ENCODE measurements at regions not wholly inside any gene's neighbourhood (a gene's known extent, or its start where the extent isn't known, plus 50 kb on each side); places are given as distances from the start of the nearest gene placed in this dataset.

DNA sequence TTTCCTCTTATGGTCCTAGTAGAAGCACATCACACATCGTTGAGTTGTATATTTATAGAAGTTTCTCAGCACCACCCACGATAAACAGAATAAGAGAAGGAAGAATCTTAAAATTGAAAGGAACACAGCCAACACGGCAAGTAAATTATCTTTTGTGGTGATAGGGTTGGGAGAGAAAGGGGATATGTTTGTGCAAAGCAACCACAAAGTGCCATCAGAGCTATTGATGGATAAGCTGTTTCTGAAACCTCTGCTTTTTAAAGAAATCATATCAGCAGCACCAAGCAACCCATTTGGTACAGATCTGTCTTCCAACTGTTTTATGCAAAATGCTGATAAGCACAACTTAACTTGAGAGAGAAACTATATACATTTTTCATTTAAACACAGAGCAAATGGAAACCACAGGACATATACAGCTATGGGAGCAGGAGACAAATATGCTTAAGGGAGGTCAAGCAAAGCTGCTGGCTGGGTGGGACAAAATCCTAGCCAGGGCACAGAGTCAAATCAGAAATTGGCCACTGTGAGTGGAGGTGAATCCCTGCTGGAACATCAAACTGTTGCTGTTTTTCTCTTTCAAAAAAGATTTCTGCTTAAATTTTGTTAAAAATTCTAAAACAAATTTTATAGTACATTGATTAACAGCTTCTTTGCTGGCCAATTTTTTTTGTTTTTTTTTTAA, 194.0 kb upstream of the HHIP start:
- no peaks in the 10 kb centered on the region for H3K36me3 ChIP-seq (ENCODE audit: control insufficient read depth, insufficient read depth, low read length)
- 96 to 100% methylated on average over 2 to 3 of the region's 3 CpGs for WGBS, 2 experiments
- no peak overlapping the region for H3K27ac ChIP-seq (ENCODE audit: insufficient read depth, low read depth, low read length, poor library complexity, severe bottlenecking)
- H3K4me1 ChIP-seq (ENCODE audit: control insufficient read depth, insufficient read depth, low read length): no peaks in the 10 kb centered on the region
- H3K4me3 ChIP-seq (ENCODE audit: insufficient read depth, low read depth, low read length): no peak overlapping the region
- no peaks in the 10 kb centered on the region for H3K9me3 ChIP-seq (ENCODE audit: control insufficient read depth, low read length)
- H3K27me3 ChIP-seq (ENCODE audit: control insufficient read depth, insufficient read depth, low read length, poor library complexity, severe bottlenecking): no peaks in the 10 kb centered on the region

DNA sequence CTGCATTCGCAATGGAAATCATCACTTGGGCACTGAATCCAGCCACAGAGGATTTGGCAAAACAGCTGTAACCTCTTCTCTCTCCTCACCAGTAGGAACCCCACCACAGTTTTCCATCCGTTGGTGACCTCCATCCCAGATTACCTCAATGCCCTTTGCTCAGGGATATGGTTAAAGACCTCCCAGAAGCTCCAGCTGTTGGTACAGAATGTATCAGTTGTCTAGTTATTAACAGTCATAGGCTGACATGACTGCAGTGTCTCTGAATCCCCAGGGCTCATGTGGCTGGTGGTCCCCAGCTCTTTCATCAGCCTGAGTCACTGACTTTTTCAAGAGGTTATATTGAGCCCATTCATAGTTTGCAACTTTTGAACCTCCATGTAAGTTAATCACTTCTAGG, 189.8 kb upstream of the HHIP start:
- H3K4me3 ChIP-seq (ENCODE audit: insufficient read depth, low read depth, low read length): no peak overlapping the region
- no peak overlapping the region for H3K27ac ChIP-seq (ENCODE audit: insufficient read depth, low read depth, low read length, poor library complexity, severe bottlenecking)
- H3K4me1 ChIP-seq (ENCODE audit: control insufficient read depth, insufficient read depth, low read length): no peaks in the 10 kb centered on the region
- 90 to 100% methylated on average over 2 of the region's 2 CpGs for WGBS, 2 experiments
- no peaks in the 10 kb centered on the region for H3K9me3 ChIP-seq (ENCODE audit: control insufficient read depth, low read length)
- H3K36me3 ChIP-seq (ENCODE audit: control insufficient read depth, insufficient read depth, low read length): no peaks in the 10 kb centered on the region
- no peaks in the 10 kb centered on the region for H3K27me3 ChIP-seq (ENCODE audit: control insufficient read depth, insufficient read depth, low read length, poor library complexity, severe bottlenecking)

DNA sequence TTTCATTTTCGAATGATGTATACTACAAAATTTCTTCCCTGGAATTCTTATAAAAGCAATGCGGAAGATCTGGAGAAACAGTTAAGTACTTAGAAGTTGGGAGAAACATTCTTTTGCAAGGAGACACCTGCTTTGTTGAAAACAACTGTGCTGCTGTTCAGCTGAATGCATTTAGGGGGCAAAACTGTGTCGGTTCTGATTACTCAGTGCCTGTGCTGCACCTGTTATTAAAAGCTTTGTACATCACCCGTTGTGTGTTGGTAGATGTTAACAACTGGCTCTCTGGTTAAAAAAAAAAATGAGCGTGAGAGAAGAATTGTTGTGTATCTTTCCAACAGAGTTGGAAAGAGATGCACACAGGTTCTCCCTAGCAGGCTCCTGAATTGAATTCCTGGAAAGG, 184.1 kb upstream of the HHIP start:
- WGBS, 2 experiments: 92 to 93% methylated on average over 4 of the region's 5 CpGs
- no peaks in the 10 kb centered on the region for H3K36me3 ChIP-seq (ENCODE audit: control insufficient read depth, insufficient read depth, low read length)
- no peak overlapping the region for H3K4me3 ChIP-seq (ENCODE audit: insufficient read depth, low read depth, low read length)
- H3K9me3 ChIP-seq (ENCODE audit: control insufficient read depth, low read length): no peaks in the 10 kb centered on the region
- no peaks in the 10 kb centered on the region for H3K27me3 ChIP-seq (ENCODE audit: control insufficient read depth, insufficient read depth, low read length, poor library complexity, severe bottlenecking)
- H3K27ac ChIP-seq (ENCODE audit: insufficient read depth, low read depth, low read length, poor library complexity, severe bottlenecking): no peak overlapping the region
- H3K4me1 ChIP-seq (ENCODE audit: control insufficient read depth, insufficient read depth, low read length): no peaks in the 10 kb centered on the region

DNA sequence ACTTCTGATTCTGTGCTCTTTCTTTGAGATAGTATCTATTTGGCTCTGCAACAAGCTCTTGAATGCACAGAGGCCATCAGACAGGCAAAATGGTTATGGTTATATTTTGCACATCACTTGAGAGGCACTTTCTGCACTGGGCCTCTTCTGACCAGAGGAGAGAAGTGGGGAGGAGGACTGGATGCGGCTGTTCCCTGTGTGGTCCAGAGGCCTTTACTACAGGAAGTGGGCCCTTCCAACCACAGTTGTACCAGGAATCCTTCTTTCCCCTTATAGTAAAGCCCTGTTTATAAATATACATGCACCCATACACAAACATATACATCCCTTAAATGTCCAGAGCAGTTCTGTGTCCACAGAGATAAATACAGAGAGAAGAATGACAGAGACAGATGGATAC, 182.7 kb upstream of the HHIP start:
- 80 to 93% methylated on average over 1 of the region's 1 CpG for WGBS, 2 experiments
- Histone ChIP-seq H3K27me3 (ENCODE audit: control insufficient read depth, insufficient read depth, low read length, poor library complexity, severe bottlenecking) (no peaks in the 10 kb centered on the region), H3K36me3 (ENCODE audit: control insufficient read depth, insufficient read depth, low read length) (no peaks in the 10 kb centered on the region), H3K4me1 (ENCODE audit: control insufficient read depth, insufficient read depth, low read length) (no peaks in the 10 kb centered on the region), H3K4me3 (ENCODE audit: insufficient read depth, low read depth, low read length) (no peak overlapping the region), H3K9me3 (ENCODE audit: control insufficient read depth, low read length) (no peaks in the 10 kb centered on the region), H3K27ac (ENCODE audit: insufficient read depth, low read depth, low read length, poor library complexity, severe bottlenecking) (no peak overlapping the region)

DNA sequence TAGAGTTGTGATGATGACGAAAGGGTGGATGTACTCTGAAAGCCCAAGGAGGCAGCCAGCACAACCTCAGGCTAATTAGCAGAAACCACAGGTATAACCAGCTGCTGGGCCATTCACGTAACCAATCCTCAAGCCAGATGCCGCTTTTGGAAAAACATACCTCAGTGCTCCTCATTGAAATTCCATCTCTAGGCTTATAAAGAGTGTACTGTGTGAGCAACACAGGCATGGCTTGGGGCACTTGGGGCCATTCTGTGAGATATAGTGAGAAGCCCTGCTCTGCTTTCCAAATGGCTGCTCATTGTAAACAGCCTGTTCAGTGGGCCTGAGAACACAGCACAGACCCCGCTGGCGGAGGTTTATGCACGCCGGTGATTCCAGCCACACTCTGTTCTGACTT, 182.1 kb upstream of the HHIP start:
- 92 to 93% methylated on average over 7 of the region's 7 CpGs for WGBS, 2 experiments
- H3K4me3 ChIP-seq (ENCODE audit: insufficient read depth, low read depth, low read length): no peak overlapping the region
- H3K36me3 ChIP-seq (ENCODE audit: control insufficient read depth, insufficient read depth, low read length): no peaks in the 10 kb centered on the region
- H3K9me3 ChIP-seq (ENCODE audit: control insufficient read depth, low read length): no peaks in the 10 kb centered on the region
- H3K27me3 ChIP-seq (ENCODE audit: control insufficient read depth, insufficient read depth, low read length, poor library complexity, severe bottlenecking): no peaks in the 10 kb centered on the region
- no peak overlapping the region for H3K27ac ChIP-seq (ENCODE audit: insufficient read depth, low read depth, low read length, poor library complexity, severe bottlenecking)
- H3K4me1 ChIP-seq (ENCODE audit: control insufficient read depth, insufficient read depth, low read length): no peaks in the 10 kb centered on the region

DNA sequence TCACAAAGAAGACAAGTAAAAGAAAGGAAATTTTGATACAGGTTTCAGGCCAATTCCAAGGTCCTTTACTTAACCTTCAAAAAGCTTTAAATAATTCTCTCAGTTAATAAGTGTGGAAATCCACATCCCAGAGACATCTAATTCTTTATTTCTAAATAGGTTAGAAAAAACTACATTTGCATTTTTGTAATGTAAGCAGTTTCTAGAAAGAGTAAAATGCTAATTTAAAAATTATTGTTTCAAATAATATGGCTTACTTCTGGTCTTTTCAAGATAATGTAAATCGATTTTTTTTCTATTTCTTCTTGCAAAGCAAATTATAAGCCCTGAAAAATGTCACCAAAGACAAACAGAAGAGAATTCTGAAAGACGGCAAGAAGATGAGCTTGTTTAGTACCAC, 180.4 kb upstream of the HHIP start:
- H3K4me3 ChIP-seq (ENCODE audit: insufficient read depth, low read depth, low read length): no peak overlapping the region
- no peak overlapping the region for H3K27ac ChIP-seq (ENCODE audit: insufficient read depth, low read depth, low read length, poor library complexity, severe bottlenecking)
- WGBS, 2 experiments: 94 to 100% methylated on average over 2 of the region's 2 CpGs
- H3K36me3 ChIP-seq (ENCODE audit: control insufficient read depth, insufficient read depth, low read length): no peaks in the 10 kb centered on the region
- no peaks in the 10 kb centered on the region for H3K9me3 ChIP-seq (ENCODE audit: control insufficient read depth, low read length)
- no peaks in the 10 kb centered on the region for H3K27me3 ChIP-seq (ENCODE audit: control insufficient read depth, insufficient read depth, low read length, poor library complexity, severe bottlenecking)
- H3K4me1 ChIP-seq (ENCODE audit: control insufficient read depth, insufficient read depth, low read length): no peaks in the 10 kb centered on the region

DNA sequence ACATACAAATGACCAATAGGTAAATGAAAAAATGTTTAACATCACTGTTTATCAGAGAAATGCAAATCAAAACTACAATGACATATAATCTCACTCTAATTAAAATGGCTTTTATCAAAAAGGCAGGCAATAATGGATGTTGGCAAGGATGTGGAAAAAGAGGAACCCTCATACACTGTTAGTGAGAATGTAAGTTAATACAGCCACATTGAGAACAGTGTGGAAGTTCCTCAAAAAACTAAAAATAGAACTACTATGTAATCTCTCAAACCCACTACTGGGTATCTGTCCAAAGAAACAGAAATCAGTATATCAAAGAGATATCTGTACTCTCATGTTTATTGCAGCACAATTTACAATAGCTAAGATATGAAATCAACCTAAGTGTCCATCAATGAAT, 165.9 kb upstream of the HHIP start:
- Histone ChIP-seq H3K36me3 (ENCODE audit: control insufficient read depth, insufficient read depth, low read length) (no peaks in the 10 kb centered on the region), H3K9me3 (ENCODE audit: control insufficient read depth, low read length) (no peaks in the 10 kb centered on the region), H3K27ac (ENCODE audit: insufficient read depth, low read depth, low read length, poor library complexity, severe bottlenecking) (no peak overlapping the region), H3K4me1 (ENCODE audit: control insufficient read depth, insufficient read depth, low read length) (no peaks in the 10 kb centered on the region), H3K4me3 (ENCODE audit: insufficient read depth, low read depth, low read length) (no peak overlapping the region), H3K27me3 (ENCODE audit: control insufficient read depth, insufficient read depth, low read length, poor library complexity, severe bottlenecking) (no peaks in the 10 kb centered on the region)

DNA sequence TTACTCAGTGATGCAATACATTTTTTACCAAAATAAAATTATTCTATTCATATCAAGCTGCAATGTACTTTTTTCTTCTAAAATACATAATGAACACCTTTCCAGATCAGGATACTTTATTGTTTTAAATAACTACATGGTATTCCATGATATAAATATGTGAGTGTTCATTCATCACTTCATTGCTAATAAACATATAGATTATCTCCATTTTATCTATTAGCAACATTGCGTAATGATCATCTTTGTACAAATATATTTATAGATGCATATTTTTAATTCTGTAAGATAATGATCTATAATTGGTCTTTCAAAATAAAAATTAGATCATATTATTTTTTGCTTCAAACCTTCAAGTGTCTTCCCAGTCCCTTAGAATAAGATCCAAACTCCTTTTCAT, 156.1 kb upstream of the HHIP start:
- no CpG with 5 or more reads among the region's 1 CpG for WGBS, 2 experiments
- no peaks in the 10 kb centered on the region for H3K9me3 ChIP-seq (ENCODE audit: control insufficient read depth, low read length)
- no peak overlapping the region for H3K27ac ChIP-seq (ENCODE audit: insufficient read depth, low read depth, low read length, poor library complexity, severe bottlenecking)
- peaks cover 10% of the 10 kb centered on the region for H3K4me1 ChIP-seq (ENCODE audit: control insufficient read depth, insufficient read depth, low read length)
- no peak overlapping the region for H3K4me3 ChIP-seq (ENCODE audit: insufficient read depth, low read depth, low read length)
- no peaks in the 10 kb centered on the region for H3K27me3 ChIP-seq (ENCODE audit: control insufficient read depth, insufficient read depth, low read length, poor library complexity, severe bottlenecking)
- H3K36me3 ChIP-seq (ENCODE audit: control insufficient read depth, insufficient read depth, low read length): no peaks in the 10 kb centered on the region

DNA sequence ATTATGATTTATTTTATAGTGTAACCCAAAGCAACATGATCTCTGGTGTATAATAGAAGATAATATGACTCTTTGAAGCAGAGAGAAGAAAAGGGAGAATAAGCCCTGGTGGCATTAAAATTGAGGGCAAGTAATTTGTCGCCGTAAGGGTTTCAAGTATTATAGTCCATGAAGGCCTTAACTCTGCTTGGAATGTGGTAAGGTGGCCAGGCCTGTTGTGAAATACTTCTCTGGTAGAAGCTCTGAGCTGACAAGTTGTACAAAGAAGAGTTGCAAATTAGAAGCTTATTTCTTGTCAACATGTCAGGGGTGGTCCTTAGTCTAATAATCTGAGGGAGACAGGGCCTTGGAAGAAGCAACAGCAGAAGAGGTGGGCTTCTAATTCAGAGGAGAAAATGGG, 151.7 kb upstream of the HHIP start:
- no peaks in the 10 kb centered on the region for H3K36me3 ChIP-seq (ENCODE audit: control insufficient read depth, insufficient read depth, low read length)
- H3K27ac ChIP-seq (ENCODE audit: insufficient read depth, low read depth, low read length, poor library complexity, severe bottlenecking): no peak overlapping the region
- no peaks in the 10 kb centered on the region for H3K27me3 ChIP-seq (ENCODE audit: control insufficient read depth, insufficient read depth, low read length, poor library complexity, severe bottlenecking)
- no peak overlapping the region for H3K4me3 ChIP-seq (ENCODE audit: insufficient read depth, low read depth, low read length)
- peaks cover 10% of the 10 kb centered on the region for H3K4me1 ChIP-seq (ENCODE audit: control insufficient read depth, insufficient read depth, low read length)
- 92 to 97% methylated on average over 2 of the region's 2 CpGs for WGBS, 2 experiments
- no peaks in the 10 kb centered on the region for H3K9me3 ChIP-seq (ENCODE audit: control insufficient read depth, low read length)

DNA sequence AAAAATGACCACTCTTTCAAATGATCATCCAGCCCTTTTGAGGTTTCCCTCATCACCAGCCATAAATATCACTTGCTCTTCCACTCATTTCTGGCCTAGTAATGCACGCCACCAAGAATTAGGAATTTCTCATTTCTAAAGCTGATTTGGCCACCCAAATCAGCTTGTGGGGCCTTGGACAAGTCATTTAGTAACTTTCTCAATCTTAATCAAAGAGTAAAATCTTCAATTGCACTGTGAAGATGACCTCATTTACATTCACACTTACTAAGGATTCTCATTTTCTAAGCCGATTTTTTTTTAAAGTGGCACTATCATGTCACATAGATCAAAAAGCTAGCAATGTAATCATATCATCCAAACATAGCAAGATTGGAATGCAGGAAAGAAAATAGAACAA, 150.0 kb upstream of the HHIP start:
- Histone ChIP-seq H3K4me3 (ENCODE audit: insufficient read depth, low read depth, low read length) (no peak overlapping the region), H3K9me3 (ENCODE audit: control insufficient read depth, low read length) (no peaks in the 10 kb centered on the region), H3K27me3 (ENCODE audit: control insufficient read depth, insufficient read depth, low read length, poor library complexity, severe bottlenecking) (no peaks in the 10 kb centered on the region), H3K27ac (ENCODE audit: insufficient read depth, low read depth, low read length, poor library complexity, severe bottlenecking) (no peak overlapping the region), H3K36me3 (ENCODE audit: control insufficient read depth, insufficient read depth, low read length) (no peaks in the 10 kb centered on the region), H3K4me1 (ENCODE audit: control insufficient read depth, insufficient read depth, low read length) (peaks cover 10% of the 10 kb centered on the region)
- 94 to 98% methylated on average over 2 of the region's 2 CpGs for WGBS, 2 experiments

DNA sequence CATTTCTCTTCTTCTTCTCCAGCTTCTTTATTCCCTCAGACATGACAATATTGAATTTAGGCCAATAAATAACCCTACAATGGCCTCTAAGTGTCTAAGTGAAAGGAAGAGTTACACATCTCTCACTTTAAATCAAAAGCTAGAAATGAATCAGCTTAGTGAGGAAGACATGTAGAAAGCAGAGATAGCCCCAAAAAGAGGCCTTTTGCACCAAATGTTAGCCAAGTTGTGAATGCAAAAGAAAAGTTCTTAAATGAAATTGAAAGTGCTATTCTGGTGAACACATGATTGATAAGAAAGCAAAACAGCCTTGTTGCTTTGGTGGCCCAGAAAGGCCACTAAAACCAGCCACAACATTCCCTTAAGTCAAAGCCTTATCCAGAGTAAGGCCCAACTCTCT, 146.2 kb upstream of the HHIP start:
- H3K27me3 ChIP-seq (ENCODE audit: control insufficient read depth, insufficient read depth, low read length, poor library complexity, severe bottlenecking): no peaks in the 10 kb centered on the region
- H3K4me1 ChIP-seq (ENCODE audit: control insufficient read depth, insufficient read depth, low read length): no peaks in the 10 kb centered on the region
- no peak overlapping the region for H3K4me3 ChIP-seq (ENCODE audit: insufficient read depth, low read depth, low read length)
- H3K27ac ChIP-seq (ENCODE audit: insufficient read depth, low read depth, low read length, poor library complexity, severe bottlenecking): no peak overlapping the region
- H3K9me3 ChIP-seq (ENCODE audit: control insufficient read depth, low read length): no peaks in the 10 kb centered on the region
- H3K36me3 ChIP-seq (ENCODE audit: control insufficient read depth, insufficient read depth, low read length): no peaks in the 10 kb centered on the region

Data from ectodermal cell (in vitro differentiated cells).